ENCODE measurements at regions not wholly inside any gene's neighbourhood (a gene's known extent, or its start where the extent isn't known, plus 50 kb on each side); places are given as distances from the start of the nearest gene placed in this dataset.

DNA sequence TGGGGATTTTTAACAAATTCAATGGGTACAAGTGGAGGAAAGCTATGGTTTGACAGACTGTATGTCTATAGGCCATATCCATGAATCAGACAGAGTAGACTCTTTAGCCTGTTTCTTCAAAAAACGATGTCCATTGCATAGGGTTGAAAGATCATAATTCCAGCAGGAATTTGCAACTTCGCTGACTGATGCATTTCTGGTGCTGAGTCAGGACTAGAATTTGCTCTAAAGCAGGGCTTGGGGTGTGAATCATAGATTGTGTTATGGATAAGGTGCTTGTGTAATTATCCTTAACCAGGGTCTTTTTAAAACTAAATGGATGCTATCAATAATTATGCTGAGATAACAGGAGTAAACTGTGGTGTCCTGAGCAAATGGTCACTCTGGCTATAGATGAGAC, 200.4 kb upstream of the TBC1D5 start:
- no peak for FAIRE-seq
- TF ChIP-seq, protein P1, sequence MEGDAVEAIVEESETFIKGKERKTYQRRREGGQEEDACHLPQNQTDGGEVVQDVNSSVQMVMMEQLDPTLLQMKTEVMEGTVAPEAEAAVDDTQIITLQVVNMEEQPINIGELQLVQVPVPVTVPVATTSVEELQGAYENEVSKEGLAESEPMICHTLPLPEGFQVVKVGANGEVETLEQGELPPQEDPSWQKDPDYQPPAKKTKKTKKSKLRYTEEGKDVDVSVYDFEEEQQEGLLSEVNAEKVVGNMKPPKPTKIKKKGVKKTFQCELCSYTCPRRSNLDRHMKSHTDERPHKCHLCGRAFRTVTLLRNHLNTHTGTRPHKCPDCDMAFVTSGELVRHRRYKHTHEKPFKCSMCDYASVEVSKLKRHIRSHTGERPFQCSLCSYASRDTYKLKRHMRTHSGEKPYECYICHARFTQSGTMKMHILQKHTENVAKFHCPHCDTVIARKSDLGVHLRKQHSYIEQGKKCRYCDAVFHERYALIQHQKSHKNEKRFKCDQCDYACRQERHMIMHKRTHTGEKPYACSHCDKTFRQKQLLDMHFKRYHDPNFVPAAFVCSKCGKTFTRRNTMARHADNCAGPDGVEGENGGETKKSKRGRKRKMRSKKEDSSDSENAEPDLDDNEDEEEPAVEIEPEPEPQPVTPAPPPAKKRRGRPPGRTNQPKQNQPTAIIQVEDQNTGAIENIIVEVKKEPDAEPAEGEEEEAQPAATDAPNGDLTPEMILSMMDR (IDR thresholded peaks at IDR 0.05; ENCODE audit: control extremely low read depth in 1 of 3, insufficient read depth in 1 of 3, low read depth in 1 of 3, low read length in 3 of 3), result no peak
- no peak for TF ChIP-seq MAFK (IDR thresholded peaks at IDR 0.05; ENCODE audit: low read depth, low read length)

More for the DNA sequence above, 200.4 kb upstream of the TBC1D5 start:
- Histone ChIP-seq H3K27me3 (replicated peaks in 1 of 4; ENCODE audit: control insufficient read depth in 3 of 4, extremely low read depth in 1 of 4, insufficient read depth in 3 of 4, low read length in 3 of 4) (no peaks in the 10 kb centered on the region), H4K20me1 (replicated peaks in 1 of 2; ENCODE audit: control insufficient read depth in 1 of 2, insufficient read depth in 2 of 2, low read length in 2 of 2) (no peaks in the 10 kb centered on the region), H3K9me3 (ENCODE audit: insufficient read depth in 2 of 2, low read depth in 1 of 2, low read length in 1 of 2) (no peaks in the 10 kb centered on the region), H3K23me2 (ENCODE audit: low read depth, low read length) (no peaks in the 10 kb centered on the region), H4K5ac (ENCODE audit: insufficient read length, low read depth, low read length) (no peak overlapping the region), H3K27ac (ENCODE audit: low read depth, low read length) (no peak overlapping the region), H3K14ac (ENCODE audit: insufficient read length) (no peak overlapping the region), H3K9ac (replicated peaks in 1 of 4; ENCODE audit: extremely low read depth in 1 of 4, low read depth in 3 of 4, low read length in 3 of 4) (no peak overlapping the region), H2BK120ac (replicated peaks; ENCODE audit: low read depth, low read length) (no peak overlapping the region), H3K79me2 (ENCODE audit: control insufficient read depth in 1 of 2, insufficient read depth in 2 of 2, low read length in 2 of 2) (no peaks in the 10 kb centered on the region), H3K23ac (ENCODE audit: insufficient read length) (no peak overlapping the region), H2BK20ac (ENCODE audit: low read length) (no peak overlapping the region), H3K18ac (ENCODE audit: extremely low read depth, low read length) (no peak overlapping the region), H3K36me3 (ENCODE audit: control insufficient read depth in 2 of 4, insufficient read depth in 4 of 4, low read length in 3 of 4) (no peaks in the 10 kb centered on the region), H3K79me1 (ENCODE audit: low read depth, low read length) (no peaks in the 10 kb centered on the region), H2AK5ac (ENCODE audit: low read depth, low read length) (no peak overlapping the region), H4K91ac (replicated peaks; ENCODE audit: insufficient read length, low read length) (no peak overlapping the region), H4K8ac (ENCODE audit: extremely low read depth, insufficient read depth, low read length) (no peak overlapping the region), H2BK15ac (ENCODE audit: low read length) (no peak overlapping the region), H3K4ac (replicated peaks; ENCODE audit: insufficient read length, low read depth, low read length) (no peak overlapping the region), H3K56ac (replicated peaks; ENCODE audit: insufficient read length, low read depth, low read length) (no peak overlapping the region), H3K4me1 (replicated peaks in 1 of 4; ENCODE audit: control insufficient read depth in 3 of 4, insufficient read depth in 4 of 4, low read length in 3 of 4) (peaks cover 0 to 6% (median 1%) of the 10 kb centered on the region in 4 experiments; a peak in 1 of 7 replicates), H3K4me3 (ENCODE audit: extremely low read depth in 1 of 4, insufficient read depth in 2 of 4, low read depth in 3 of 4, low read length in 4 of 4) (no peak overlapping the region), H2BK5ac (ENCODE audit: low read depth, low read length) (no peak overlapping the region), H3K4me2 (ENCODE audit: insufficient read depth in 1 of 2, low read depth in 2 of 2, low read length in 2 of 2) (no peak overlapping the region), H2BK12ac (ENCODE audit: low read depth, low read length) (no peak overlapping the region), H2AFZ (ENCODE audit: low read length) (no peak overlapping the region)
- ChIA-PET POLR2A (ENCODE audit: partially characterized antibody) (no interaction called here), CTCF (ENCODE audit: partially characterized antibody) (interaction anchor here (0.6 to 0.8 kb wide), 3 partner anchors 14 to 102 kb away, joined by 3 read pairs; no protein-coding TSS in a partner anchor)
- no peak for DNase-seq (ENCODE audit: low read depth in 1 of 2, low spot score in 2 of 2)
- WGBS, 2 experiments (ENCODE audit: extremely low coverage in 1 of 2, insufficient coverage in 1 of 2, insufficient read length in 1 of 2, insufficient replicate concordance in 2 of 2, low coverage in 1 of 2, low lambda C conversion rate in 2 of 2, missing lambda C conversion rate in 1 of 2), result 82% methylated on average over 2 of the region's 2 CpGs; no CpG with 5 or more reads in 1 of the 2 experiments

Data from H1 (cell line).